GM23338 (cell line): ENCODE measurements at regions not wholly inside any gene's neighbourhood (a gene's known extent, or its start where the extent isn't known, plus 50 kb on each side); places are given as distances from the start of the nearest gene placed in this dataset.
"Not testable (repeated sequence)": the region's sequence is repeated elsewhere in the genome, so short reads cannot be mapped to it uniquely, and the experiment has no call there.

Experiments used
- ATAC-seq: fragments of 200-7000 bp; cut with Tn5 transposase; 3 replicates; pipeline ENCODE4 v1.9.1; 2020
- DNase-seq: peaks from one replicate; pipeline ENCODE4 v3.0.0-alpha.2; 2015; ENCODE audit warnings: low spot score
- H2AFZ ChIP-seq: fragments of 200-600 bp; sonication (generic); 2 replicates; pipeline ENCODE4 v1.8.0; 2016; ENCODE audit warnings: antibody characterized with exemption, mild to moderate bottlenecking, moderate library complexity
- H3F3A ChIP-seq: fragments of 200-600 bp; sonication (generic); replicated peaks from 2 replicates; pipeline ENCODE4 v1.8.0; 2017; ENCODE audit warnings: antibody characterized with exemption, mixed run types, low read depth
- H3K27ac ChIP-seq: fragments of 200-600 bp; sonication (generic); 2 replicates; pipeline ENCODE4 v1.6.1; 2016; ENCODE audit warnings: low read depth
- H3K27me3 ChIP-seq: fragments of 200-600 bp; sonication (generic); 2 replicates; pipeline ENCODE4 v1.8.0; 2016; ENCODE audit warnings: mild to moderate bottlenecking, mixed run types, moderate library complexity; ENCODE audit not compliant: insufficient read depth
- H3K36me3 ChIP-seq: fragments of 200-600 bp; sonication (generic); 2 replicates; pipeline ENCODE4 v1.8.0; 2016; ENCODE audit warnings: mild to moderate bottlenecking; ENCODE audit not compliant: insufficient read depth
- H3K4me1 ChIP-seq: fragments of 200-600 bp; sonication (generic); 2 replicates; pipeline ENCODE4 v1.8.0; 2016; ENCODE audit warnings: mild to moderate bottlenecking, moderate library complexity; ENCODE audit not compliant: insufficient read depth
- H3K4me2 ChIP-seq: fragments of 200-600 bp; sonication (generic); 2 replicates; pipeline ENCODE4 v1.7.1; 2017; ENCODE audit warnings: mixed run types
- H3K4me3 ChIP-seq: fragments of 200-600 bp; sonication (generic); 2 replicates; pipeline ENCODE4 v1.6.1; 2016; ENCODE audit warnings: mixed run types
- H3K79me2 ChIP-seq: fragments of 200-600 bp; sonication (generic); replicated peaks from 2 replicates; pipeline ENCODE4 v1.8.0; 2017; ENCODE audit warnings: mild to moderate bottlenecking; ENCODE audit not compliant: insufficient read depth
- H3K9me2 ChIP-seq: fragments of 200-600 bp; sonication (generic); 2 replicates; pipeline ENCODE4 v1.8.0; 2017; ENCODE audit not compliant: insufficient read depth
- H4K20me1 ChIP-seq: fragments of 200-600 bp; sonication (generic); replicated peaks from 2 replicates; pipeline ENCODE4 v1.8.0; 2017; ENCODE audit warnings: mild to moderate bottlenecking; ENCODE audit not compliant: insufficient read depth
- H3K27ac Mint-ChIP-seq: 2 replicates; pipeline ENCODE4 v1.8.0; 2020; ENCODE audit warnings: inconsistent platforms, mild to moderate bottlenecking, moderate library complexity, mixed read lengths
- H3K27me3 Mint-ChIP-seq: 3 replicates; pipeline ENCODE4 v1.8.0; 2022; ENCODE audit warnings: low read depth, mild to moderate bottlenecking, moderate library complexity, mixed read lengths, inconsistent platforms; ENCODE audit not compliant: insufficient read depth, poor library complexity
- H3K36me3 Mint-ChIP-seq: 3 replicates; pipeline ENCODE4 v1.8.0; 2021; ENCODE audit warnings: low read depth, mild to moderate bottlenecking, inconsistent platforms, moderate library complexity, mixed read lengths
- H3K4me1 Mint-ChIP-seq: 3 replicates; pipeline ENCODE4 v1.8.0; 2020; ENCODE audit warnings: mild to moderate bottlenecking, inconsistent platforms, mixed read lengths
- H3K4me3 Mint-ChIP-seq: 3 replicates; pipeline ENCODE4 v1.8.0; 2021; ENCODE audit warnings: moderate library complexity, mild to moderate bottlenecking, inconsistent platforms, mixed read lengths
- H3K9me3 Mint-ChIP-seq: 3 replicates; pipeline ENCODE4 v1.8.0; 2020; ENCODE audit warnings: moderate library complexity, mild to moderate bottlenecking, inconsistent platforms, mixed read lengths
- EZH2phosphoT487 ChIP-seq: fragments of 200-600 bp; sonication (generic); IDR thresholded peaks from one replicate; pipeline ENCODE4 v1.8.1; 2018; ENCODE audit warnings: antibody characterized with exemption; ENCODE audit not compliant: unreplicated experiment
- JUNB ChIP-seq: IDR thresholded peaks from one replicate; pipeline ENCODE4 v1.6.1; 2016; ENCODE audit warnings: antibody characterized with exemption; ENCODE audit not compliant: unreplicated experiment
- NANOG ChIP-seq: IDR thresholded peaks from 2 replicates; pipeline ENCODE4 v1.6.1; 2016; ENCODE audit warnings: antibody characterized with exemption, borderline replicate concordance
- POLR2AphosphoS5 ChIP-seq: IDR thresholded peaks from 2 replicates; pipeline ENCODE4 v1.6.1; 2016; ENCODE audit warnings: antibody characterized with exemption, low read depth
- STAT1 ChIP-seq: IDR thresholded peaks from one replicate; pipeline ENCODE4 v1.6.1; 2016; ENCODE audit warnings: antibody characterized with exemption; ENCODE audit not compliant: unreplicated experiment
- ZNF114 ChIP-seq: fragments of 250-450 bp; sonication (Bioruptor Pico); IDR thresholded peaks from 2 replicates; pipeline ENCODE4 v1.5.0; 2020; ENCODE audit warnings: mild to moderate bottlenecking, moderate library complexity
- ZNF331 ChIP-seq: fragments of 250-450 bp; sonication (Bioruptor Pico); IDR thresholded peaks from 2 replicates; pipeline ENCODE4 v1.5.0; 2020; ENCODE audit warnings: low read depth, mild to moderate bottlenecking, moderate library complexity
- TF ChIP-seq, protein P1 (sequence below): IDR thresholded peaks from 2 replicates; pipeline ENCODE4 v1.6.1; 2016; ENCODE audit warnings: antibody characterized with exemption
- TF ChIP-seq, protein P2 (sequence below): fragments of 250-450 bp; sonication (Bioruptor Pico); IDR thresholded peaks from 2 replicates; pipeline ENCODE4 v1.5.0; 2020; ENCODE audit warnings: mild to moderate bottlenecking, moderate library complexity
- TF ChIP-seq, protein P3 (sequence below), 2 experiments: fragments of 200-600 bp in 1 of 2; sonication (generic) in 1 of 2; conservative IDR thresholded peaks; 2 replicates each; pipeline versions ENCODE4 v1.5.1 to v1.6.1; 2016 to 2017; ENCODE audit warnings: antibody characterized with exemption in 2 of 2, low read depth in 2 of 2, mild to moderate bottlenecking in 2 of 2, moderate library complexity in 1 of 2
- TF ChIP-seq, protein P4 (sequence below): IDR thresholded peaks from one replicate; pipeline ENCODE4 v1.6.1; 2018; ENCODE audit warnings: antibody characterized with exemption; ENCODE audit not compliant: unreplicated experiment

DNA sequence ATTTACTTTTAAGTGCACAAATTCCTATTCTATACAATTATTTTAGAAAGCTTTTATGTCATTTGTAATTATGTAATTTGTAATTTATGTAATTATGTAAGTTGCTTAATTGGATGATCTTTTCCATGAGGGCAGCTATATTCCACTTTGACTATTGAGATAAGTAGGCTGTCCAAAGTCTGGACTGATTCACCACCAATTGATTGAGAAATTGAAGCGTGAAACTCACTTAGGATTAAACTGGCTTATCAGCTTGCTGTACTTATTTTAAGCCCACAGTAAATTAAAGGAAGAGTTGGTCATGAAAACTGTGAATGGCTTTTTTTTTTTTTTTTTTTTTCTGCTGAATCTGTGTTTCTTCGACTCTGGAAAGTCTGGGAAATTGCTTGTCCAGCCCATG lies 87.4 kb downstream of the UGT2B28 start:
- H3K36me3 Mint-ChIP-seq, H3K4me3 ChIP-seq, H3K27ac Mint-ChIP-seq, H2AFZ ChIP-seq, H3K27me3 Mint-ChIP-seq, H3K4me3 Mint-ChIP-seq, DNase-seq, H3K4me1 ChIP-seq, H3K4me2 ChIP-seq, H4K20me1 ChIP-seq, ATAC-seq, H3K9me3 Mint-ChIP-seq, H3K27me3 ChIP-seq, H3K9me2 ChIP-seq, H3K36me3 ChIP-seq, H3K27ac ChIP-seq, H3K4me1 Mint-ChIP-seq, H3K79me2 ChIP-seq, H3F3A ChIP-seq: not testable (repeated sequence)

DNA sequence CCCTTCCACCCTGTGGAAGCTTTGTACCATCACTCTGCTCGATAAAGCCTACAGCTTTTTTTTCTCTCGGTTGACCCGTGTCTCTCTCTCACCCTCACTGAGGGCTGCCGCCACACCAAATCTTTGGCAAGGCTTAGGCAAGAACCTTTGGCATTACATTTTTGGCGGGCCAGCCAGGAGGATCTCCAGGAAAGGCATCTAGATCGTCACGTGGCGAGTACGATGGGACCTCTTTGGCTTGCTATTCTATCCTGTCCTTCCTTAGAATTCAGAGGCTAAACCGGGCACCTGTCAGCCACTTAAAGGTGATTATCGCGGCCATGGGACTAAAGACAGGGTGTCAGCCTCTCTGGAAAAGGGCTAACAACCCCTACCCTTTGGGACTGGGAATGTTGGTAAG lies 96.2 kb downstream of the UGT2B28 start:
- Histone ChIP-seq H4K20me1 (no peaks in the 10 kb centered on the region), H3F3A (no peaks in the 10 kb centered on the region), H3K79me2 (no peaks in the 10 kb centered on the region), H2AFZ (peak overlapping the region; percentile 81), H3K4me2 (no peak overlapping the region), H3K4me3 (no peak overlapping the region), H3K27ac (no peak overlapping the region), H3K9me2 (no peaks in the 10 kb centered on the region), H3K36me3 (no peaks in the 10 kb centered on the region), H3K4me1 (no peaks in the 10 kb centered on the region; the same call in 1 of the 2 replicates), H3K27me3 (no peaks in the 10 kb centered on the region)
- no peak for DNase-seq
- Mint-ChIP-seq H3K4me1 (peaks cover 7% of the 10 kb centered on the region; the same call in 1 of the 3 replicates), H3K9me3 (no peaks in the 10 kb centered on the region), H3K4me3 (no peak overlapping the region), H3K27ac (no peak overlapping the region), H3K27me3 (no peaks in the 10 kb centered on the region), H3K36me3 (no peaks in the 10 kb centered on the region; the same call in 2 of the 3 replicates)
- ATAC-seq = no peak
- TF ChIP-seq, protein P1, sequence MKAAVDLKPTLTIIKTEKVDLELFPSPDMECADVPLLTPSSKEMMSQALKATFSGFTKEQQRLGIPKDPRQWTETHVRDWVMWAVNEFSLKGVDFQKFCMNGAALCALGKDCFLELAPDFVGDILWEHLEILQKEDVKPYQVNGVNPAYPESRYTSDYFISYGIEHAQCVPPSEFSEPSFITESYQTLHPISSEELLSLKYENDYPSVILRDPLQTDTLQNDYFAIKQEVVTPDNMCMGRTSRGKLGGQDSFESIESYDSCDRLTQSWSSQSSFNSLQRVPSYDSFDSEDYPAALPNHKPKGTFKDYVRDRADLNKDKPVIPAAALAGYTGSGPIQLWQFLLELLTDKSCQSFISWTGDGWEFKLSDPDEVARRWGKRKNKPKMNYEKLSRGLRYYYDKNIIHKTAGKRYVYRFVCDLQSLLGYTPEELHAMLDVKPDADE = no peak
- no peak for TF ChIP-seq POLR2AphosphoS5
- TF ChIP-seq, protein P2, sequence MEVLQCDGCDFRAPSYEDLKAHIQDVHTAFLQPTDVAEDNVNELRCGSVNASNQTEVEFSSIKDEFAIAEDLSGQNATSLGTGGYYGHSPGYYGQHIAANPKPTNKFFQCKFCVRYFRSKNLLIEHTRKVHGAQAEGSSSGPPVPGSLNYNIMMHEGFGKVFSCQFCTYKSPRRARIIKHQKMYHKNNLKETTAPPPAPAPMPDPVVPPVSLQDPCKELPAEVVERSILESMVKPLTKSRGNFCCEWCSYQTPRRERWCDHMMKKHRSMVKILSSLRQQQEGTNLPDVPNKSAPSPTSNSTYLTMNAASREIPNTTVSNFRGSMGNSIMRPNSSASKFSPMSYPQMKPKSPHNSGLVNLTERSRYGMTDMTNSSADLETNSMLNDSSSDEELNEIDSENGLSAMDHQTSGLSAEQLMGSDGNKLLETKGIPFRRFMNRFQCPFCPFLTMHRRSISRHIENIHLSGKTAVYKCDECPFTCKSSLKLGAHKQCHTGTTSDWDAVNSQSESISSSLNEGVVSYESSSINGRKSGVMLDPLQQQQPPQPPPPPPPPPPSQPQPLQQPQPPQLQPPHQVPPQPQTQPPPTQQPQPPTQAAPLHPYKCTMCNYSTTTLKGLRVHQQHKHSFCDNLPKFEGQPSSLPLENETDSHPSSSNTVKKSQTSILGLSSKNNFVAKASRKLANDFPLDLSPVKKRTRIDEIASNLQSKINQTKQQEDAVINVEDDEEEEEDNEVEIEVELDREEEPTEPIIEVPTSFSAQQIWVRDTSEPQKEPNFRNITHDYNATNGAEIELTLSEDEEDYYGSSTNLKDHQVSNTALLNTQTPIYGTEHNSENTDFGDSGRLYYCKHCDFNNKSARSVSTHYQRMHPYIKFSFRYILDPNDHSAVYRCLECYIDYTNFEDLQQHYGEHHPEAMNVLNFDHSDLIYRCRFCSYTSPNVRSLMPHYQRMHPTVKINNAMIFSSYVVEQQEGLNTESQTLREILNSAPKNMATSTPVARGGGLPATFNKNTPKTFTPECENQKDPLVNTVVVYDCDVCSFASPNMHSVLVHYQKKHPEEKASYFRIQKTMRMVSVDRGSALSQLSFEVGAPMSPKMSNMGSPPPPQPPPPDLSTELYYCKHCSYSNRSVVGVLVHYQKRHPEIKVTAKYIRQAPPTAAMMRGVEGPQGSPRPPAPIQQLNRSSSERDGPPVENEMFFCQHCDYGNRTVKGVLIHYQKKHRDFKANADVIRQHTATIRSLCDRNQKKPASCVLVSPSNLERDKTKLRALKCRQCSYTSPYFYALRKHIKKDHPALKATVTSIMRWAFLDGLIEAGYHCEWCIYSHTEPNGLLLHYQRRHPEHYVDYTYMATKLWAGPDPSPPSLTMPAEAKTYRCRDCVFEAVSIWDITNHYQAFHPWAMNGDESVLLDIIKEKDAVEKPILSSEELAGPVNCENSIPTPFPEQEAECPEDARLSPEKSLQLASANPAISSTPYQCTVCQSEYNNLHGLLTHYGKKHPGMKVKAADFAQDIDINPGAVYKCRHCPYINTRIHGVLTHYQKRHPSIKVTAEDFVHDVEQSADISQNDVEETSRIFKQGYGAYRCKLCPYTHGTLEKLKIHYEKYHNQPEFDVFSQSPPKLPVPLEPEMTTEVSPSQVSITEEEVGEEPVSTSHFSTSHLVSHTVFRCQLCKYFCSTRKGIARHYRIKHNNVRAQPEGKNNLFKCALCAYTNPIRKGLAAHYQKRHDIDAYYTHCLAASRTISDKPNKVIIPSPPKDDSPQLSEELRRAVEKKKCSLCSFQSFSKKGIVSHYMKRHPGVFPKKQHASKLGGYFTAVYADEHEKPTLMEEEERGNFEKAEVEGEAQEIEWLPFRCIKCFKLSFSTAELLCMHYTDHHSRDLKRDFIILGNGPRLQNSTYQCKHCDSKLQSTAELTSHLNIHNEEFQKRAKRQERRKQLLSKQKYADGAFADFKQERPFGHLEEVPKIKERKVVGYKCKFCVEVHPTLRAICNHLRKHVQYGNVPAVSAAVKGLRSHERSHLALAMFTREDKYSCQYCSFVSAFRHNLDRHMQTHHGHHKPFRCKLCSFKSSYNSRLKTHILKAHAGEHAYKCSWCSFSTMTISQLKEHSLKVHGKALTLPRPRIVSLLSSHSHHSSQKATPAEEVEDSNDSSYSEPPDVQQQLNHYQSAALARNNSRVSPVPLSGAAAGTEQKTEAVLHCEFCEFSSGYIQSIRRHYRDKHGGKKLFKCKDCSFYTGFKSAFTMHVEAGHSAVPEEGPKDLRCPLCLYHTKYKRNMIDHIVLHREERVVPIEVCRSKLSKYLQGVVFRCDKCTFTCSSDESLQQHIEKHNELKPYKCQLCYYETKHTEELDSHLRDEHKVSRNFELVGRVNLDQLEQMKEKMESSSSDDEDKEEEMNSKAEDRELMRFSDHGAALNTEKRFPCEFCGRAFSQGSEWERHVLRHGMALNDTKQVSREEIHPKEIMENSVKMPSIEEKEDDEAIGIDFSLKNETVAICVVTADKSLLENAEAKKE = no peak
- TF ChIP-seq, protein P3, sequence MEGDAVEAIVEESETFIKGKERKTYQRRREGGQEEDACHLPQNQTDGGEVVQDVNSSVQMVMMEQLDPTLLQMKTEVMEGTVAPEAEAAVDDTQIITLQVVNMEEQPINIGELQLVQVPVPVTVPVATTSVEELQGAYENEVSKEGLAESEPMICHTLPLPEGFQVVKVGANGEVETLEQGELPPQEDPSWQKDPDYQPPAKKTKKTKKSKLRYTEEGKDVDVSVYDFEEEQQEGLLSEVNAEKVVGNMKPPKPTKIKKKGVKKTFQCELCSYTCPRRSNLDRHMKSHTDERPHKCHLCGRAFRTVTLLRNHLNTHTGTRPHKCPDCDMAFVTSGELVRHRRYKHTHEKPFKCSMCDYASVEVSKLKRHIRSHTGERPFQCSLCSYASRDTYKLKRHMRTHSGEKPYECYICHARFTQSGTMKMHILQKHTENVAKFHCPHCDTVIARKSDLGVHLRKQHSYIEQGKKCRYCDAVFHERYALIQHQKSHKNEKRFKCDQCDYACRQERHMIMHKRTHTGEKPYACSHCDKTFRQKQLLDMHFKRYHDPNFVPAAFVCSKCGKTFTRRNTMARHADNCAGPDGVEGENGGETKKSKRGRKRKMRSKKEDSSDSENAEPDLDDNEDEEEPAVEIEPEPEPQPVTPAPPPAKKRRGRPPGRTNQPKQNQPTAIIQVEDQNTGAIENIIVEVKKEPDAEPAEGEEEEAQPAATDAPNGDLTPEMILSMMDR (conservative IDR thresholded peaks at IDR 0.05; ENCODE audit: low read depth in 2 of 2) = no peak
- TF ChIP-seq JUNB = no peak
- no peak for TF ChIP-seq NANOG
- TF ChIP-seq EZH2phosphoT487 = no peak
- TF ChIP-seq ZNF331 (CRISPR knock-in tag) = no peak
- no peak for TF ChIP-seq ZNF114 (CRISPR knock-in tag)
- no peak for TF ChIP-seq STAT1
- TF ChIP-seq, protein P4, sequence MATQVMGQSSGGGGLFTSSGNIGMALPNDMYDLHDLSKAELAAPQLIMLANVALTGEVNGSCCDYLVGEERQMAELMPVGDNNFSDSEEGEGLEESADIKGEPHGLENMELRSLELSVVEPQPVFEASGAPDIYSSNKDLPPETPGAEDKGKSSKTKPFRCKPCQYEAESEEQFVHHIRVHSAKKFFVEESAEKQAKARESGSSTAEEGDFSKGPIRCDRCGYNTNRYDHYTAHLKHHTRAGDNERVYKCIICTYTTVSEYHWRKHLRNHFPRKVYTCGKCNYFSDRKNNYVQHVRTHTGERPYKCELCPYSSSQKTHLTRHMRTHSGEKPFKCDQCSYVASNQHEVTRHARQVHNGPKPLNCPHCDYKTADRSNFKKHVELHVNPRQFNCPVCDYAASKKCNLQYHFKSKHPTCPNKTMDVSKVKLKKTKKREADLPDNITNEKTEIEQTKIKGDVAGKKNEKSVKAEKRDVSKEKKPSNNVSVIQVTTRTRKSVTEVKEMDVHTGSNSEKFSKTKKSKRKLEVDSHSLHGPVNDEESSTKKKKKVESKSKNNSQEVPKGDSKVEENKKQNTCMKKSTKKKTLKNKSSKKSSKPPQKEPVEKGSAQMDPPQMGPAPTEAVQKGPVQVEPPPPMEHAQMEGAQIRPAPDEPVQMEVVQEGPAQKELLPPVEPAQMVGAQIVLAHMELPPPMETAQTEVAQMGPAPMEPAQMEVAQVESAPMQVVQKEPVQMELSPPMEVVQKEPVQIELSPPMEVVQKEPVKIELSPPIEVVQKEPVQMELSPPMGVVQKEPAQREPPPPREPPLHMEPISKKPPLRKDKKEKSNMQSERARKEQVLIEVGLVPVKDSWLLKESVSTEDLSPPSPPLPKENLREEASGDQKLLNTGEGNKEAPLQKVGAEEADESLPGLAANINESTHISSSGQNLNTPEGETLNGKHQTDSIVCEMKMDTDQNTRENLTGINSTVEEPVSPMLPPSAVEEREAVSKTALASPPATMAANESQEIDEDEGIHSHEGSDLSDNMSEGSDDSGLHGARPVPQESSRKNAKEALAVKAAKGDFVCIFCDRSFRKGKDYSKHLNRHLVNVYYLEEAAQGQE = no peak
